GM12892 (cell line): ENCODE measurements at regions not wholly inside any gene's neighbourhood (a gene's known extent, or its start where the extent isn't known, plus 50 kb on each side); places are given as distances from the start of the nearest gene placed in this dataset.

ENCODE experiments used
- POLR2A ChIP-seq: IDR thresholded peaks from 2 replicates; pipeline ENCODE4 v1.6.1; 2011; ENCODE audit warnings: low read depth, low read length, control low read depth
- TAF1 ChIP-seq: IDR thresholded peaks from 2 replicates; pipeline ENCODE4 v1.6.1; 2011; ENCODE audit warnings: low read depth, mild to moderate bottlenecking, control low read depth, low read length, borderline replicate concordance

DNA sequence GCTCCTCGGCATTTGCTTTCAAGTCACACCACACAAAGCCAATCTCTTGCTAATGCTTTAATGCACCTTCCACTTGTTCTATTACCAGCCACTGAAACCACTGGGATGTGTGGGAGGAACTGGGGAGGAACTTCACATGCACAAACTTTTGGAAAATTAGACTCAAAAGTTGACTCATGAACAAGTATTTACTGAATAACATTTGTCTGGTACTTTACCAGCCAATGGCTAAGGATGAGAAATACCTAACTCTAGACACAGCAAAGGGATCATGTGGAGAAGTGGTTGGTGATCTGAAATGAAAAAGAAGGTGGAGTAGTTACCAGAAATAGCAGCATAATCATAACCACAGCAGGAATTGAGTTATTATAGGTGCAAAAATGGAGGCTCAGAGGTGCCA lies 554.0 kb upstream of the NOX3 start:
- TF ChIP-seq TAF1 (no peak), POLR2A (no peak)
